CD4-positive, CD25-positive, alpha-beta regulatory T cell (primary cell): ENCODE measurements at regions not wholly inside any gene's neighbourhood (a gene's known extent, or its start where the extent isn't known, plus 50 kb on each side); places are given as distances from the start of the nearest gene placed in this dataset.
"Not testable (repeated sequence)": the region's sequence is repeated elsewhere in the genome, so short reads cannot be mapped to it uniquely, and the experiment has no call there.

ENCODE experiments used
- ATAC-seq, 2 donors: fragments of 150-1000 bp; cut with Tn5 transposase; one replicate each; pipeline ENCODE4 v1.10.0; 2021; ENCODE audit warnings: low read depth in 2 of 2, moderate number of reproducible peaks in 2 of 2, moderate library complexity in 1 of 2
- DNase-seq, 3 donors: peaks; one replicate each; pipeline versions ENCODE4 v3.0.0 to v3.0.0-alpha.2; 2012 to 2022; ENCODE audit warnings: mixed read lengths in 1 of 3
- H3K27ac ChIP-seq: one replicate; pipeline ENCODE4 v1.7.0; 2013; ENCODE audit warnings: mild to moderate bottlenecking, low read length; ENCODE audit not compliant: insufficient read depth, poor library complexity, severe bottlenecking
- H3K27me3 ChIP-seq: one replicate; pipeline ENCODE4 v1.7.0; 2013; ENCODE audit warnings: low read length; ENCODE audit not compliant: control insufficient read depth, insufficient read depth
- H3K36me3 ChIP-seq: one replicate; pipeline ENCODE4 v1.7.0; 2013; ENCODE audit warnings: mild to moderate bottlenecking, low read length, moderate library complexity; ENCODE audit not compliant: control insufficient read depth, insufficient read depth
- H3K4me1 ChIP-seq: 2 replicates; pipeline ENCODE4 v1.7.0; 2013; ENCODE audit warnings: mild to moderate bottlenecking, low read length; ENCODE audit not compliant: insufficient read depth, control insufficient read depth, poor library complexity, severe bottlenecking
- H3K4me3 ChIP-seq: one replicate; pipeline ENCODE4 v1.7.0; 2013; ENCODE audit warnings: low read depth, mild to moderate bottlenecking, low read length, moderate library complexity
- H3K9me3 ChIP-seq, 2 experiments: 1 replicate in 1 of 2; 2 replicates in 1 of 2; pipeline ENCODE4 v1.7.0; 2013; ENCODE audit warnings: low read length in 2 of 2, mild to moderate bottlenecking in 1 of 2, moderate library complexity in 1 of 2; ENCODE audit not compliant: control insufficient read depth in 2 of 2
- H3K27ac Mint-ChIP-seq, 3 donors: one replicate each; pipeline ENCODE4 v1.8.0; 2020 to 2022; ENCODE audit warnings: mild to moderate bottlenecking in 3 of 3, mixed read lengths in 3 of 3, moderate library complexity in 2 of 3
- H3K27me3 Mint-ChIP-seq: one replicate; pipeline ENCODE4 v1.8.0; 2022; ENCODE audit warnings: mild to moderate bottlenecking, mixed read lengths
- H3K36me3 Mint-ChIP-seq: one replicate; pipeline ENCODE4 v1.8.0; 2020; ENCODE audit warnings: mixed read lengths
- H3K4me1 Mint-ChIP-seq, 4 donors: one replicate each; pipeline ENCODE4 v1.8.0; 2020 to 2022; ENCODE audit warnings: mixed read lengths in 4 of 4, mild to moderate bottlenecking in 1 of 4
- H3K4me3 Mint-ChIP-seq, 4 donors: one replicate each; pipeline ENCODE4 v1.8.0; 2020 to 2022; ENCODE audit warnings: mild to moderate bottlenecking in 4 of 4, mixed read lengths in 4 of 4, moderate library complexity in 3 of 4
- H3K9me3 Mint-ChIP-seq, 7 donors: one replicate each; pipeline ENCODE4 v1.8.0; 2020 to 2022; ENCODE audit warnings: mixed read lengths in 7 of 7, mild to moderate bottlenecking in 3 of 7, moderate library complexity in 2 of 7

- no peak for ATAC-seq
- Histone ChIP-seq H3K4me3 (no peak overlapping the region), H3K27me3 (no peaks in the 10 kb centered on the region), H3K36me3 (no peaks in the 10 kb centered on the region), H3K9me3 (peaks cover 0 to 2% of the 10 kb centered on the region in 2 experiments), H3K4me1 (no peaks in the 10 kb centered on the region), H3K27ac (no peak overlapping the region)
- Mint-ChIP-seq H3K9me3 (peaks cover 0 to 4% (median 3%) of the 10 kb centered on the region in 7 donors), H3K4me3 (no peak overlapping the region), H3K27ac (no peak overlapping the region), H3K36me3 (peaks cover 3% of the 10 kb centered on the region), H3K27me3 (no peaks in the 10 kb centered on the region), H3K4me1 (no peaks in the 10 kb centered on the region)
- no peak for DNase-seq
Observed at GRCh38 chr2:147603447-147603846, 241.4 kb upstream of the ACVR2A start.

GRCh38 chr2:147600646-147601045, 244.2 kb upstream of the ACVR2A start:
- H3K4me1 Mint-ChIP-seq, result no peaks in the 10 kb centered on the region
- no peak overlapping the region for H3K27ac ChIP-seq

GRCh38 chr2:147600223-147600622, 244.6 kb upstream of the ACVR2A start:
- no peak for ATAC-seq
- H3K27ac Mint-ChIP-seq, result no peak overlapping the region

More at GRCh38 chr2:147600646-147601045, 244.2 kb upstream of the ACVR2A start:
- H3K27me3 Mint-ChIP-seq, result no peaks in the 10 kb centered on the region
- H3K36me3 ChIP-seq, result no peaks in the 10 kb centered on the region
- H3K9me3 ChIP-seq, result peaks cover 0 to 2% of the 10 kb centered on the region in 2 experiments
- H3K4me1 ChIP-seq, result no peaks in the 10 kb centered on the region
- no peak overlapping the region for H3K4me3 Mint-ChIP-seq
- no peak overlapping the region for H3K4me3 ChIP-seq
- peaks cover 0 to 5% (median 3%) of the 10 kb centered on the region in 7 donors for H3K9me3 Mint-ChIP-seq
- DNase-seq, result no peak
- H3K27ac Mint-ChIP-seq, result no peak overlapping the region
- H3K27me3 ChIP-seq, result no peaks in the 10 kb centered on the region
- ATAC-seq, result no peak
- H3K36me3 Mint-ChIP-seq, result peaks cover 3% of the 10 kb centered on the region

GRCh38 chr2:147595200-147595599, 249.6 kb upstream of the ACVR2A start:
- Mint-ChIP-seq H3K27me3 (no peaks in the 10 kb centered on the region), H3K36me3 (peaks cover 5% of the 10 kb centered on the region), H3K9me3 (peaks cover 0 to 18% (median 3%) of the 10 kb centered on the region in 7 donors), H3K27ac (no peak overlapping the region), H3K4me1 (no peaks in the 10 kb centered on the region), H3K4me3 (no peak overlapping the region)
- H3K27me3 ChIP-seq, result no peaks in the 10 kb centered on the region
- peaks cover 6% of the 10 kb centered on the region in 2 experiments for H3K9me3 ChIP-seq
- ATAC-seq, result no peak
- H3K4me1 ChIP-seq, result no peaks in the 10 kb centered on the region
- DNase-seq, result no peak
- H3K4me3 ChIP-seq, result no peak overlapping the region
- H3K27ac ChIP-seq, result no peak overlapping the region
- no peaks in the 10 kb centered on the region for H3K36me3 ChIP-seq

More at GRCh38 chr2:147600223-147600622, 244.6 kb upstream of the ACVR2A start:
- no peaks in the 10 kb centered on the region for H3K4me1 ChIP-seq
- no peak overlapping the region for H3K4me3 Mint-ChIP-seq
- H3K27me3 Mint-ChIP-seq, result no peaks in the 10 kb centered on the region
- H3K4me3 ChIP-seq, result no peak overlapping the region
- H3K36me3 ChIP-seq, result no peaks in the 10 kb centered on the region
- no peaks in the 10 kb centered on the region for H3K4me1 Mint-ChIP-seq
- no peaks in the 10 kb centered on the region for H3K27me3 ChIP-seq
- H3K27ac ChIP-seq, result no peak overlapping the region
- H3K36me3 Mint-ChIP-seq, result peaks cover 3% of the 10 kb centered on the region
- H3K9me3 ChIP-seq, result peaks cover 0 to 2% of the 10 kb centered on the region in 2 experiments
- no peak for DNase-seq
- H3K9me3 Mint-ChIP-seq, result peaks cover 0 to 4% (median 2%) of the 10 kb centered on the region in 7 donors

GRCh38 chr2:147594038-147594437, 250.8 kb upstream of the ACVR2A start:
- Mint-ChIP-seq H3K9me3 (peaks cover 0 to 18% (median 3%) of the 10 kb centered on the region in 7 donors), H3K4me3 (no peak overlapping the region), H3K4me1 (no peaks in the 10 kb centered on the region), H3K27me3 (no peaks in the 10 kb centered on the region), H3K27ac (no peak overlapping the region), H3K36me3 (peaks cover 5% of the 10 kb centered on the region)
- Histone ChIP-seq H3K9me3 (peaks cover 6% of the 10 kb centered on the region in 2 experiments), H3K4me1 (no peaks in the 10 kb centered on the region), H3K36me3 (no peaks in the 10 kb centered on the region), H3K27ac (no peak overlapping the region), H3K4me3 (no peak overlapping the region), H3K27me3 (no peaks in the 10 kb centered on the region)
- DNase-seq (no peak), ATAC-seq (no peak)

- not testable (repeated sequence) for H3K9me3 ChIP-seq, ATAC-seq, H3K4me3 ChIP-seq, DNase-seq, H3K27me3 ChIP-seq, H3K36me3 ChIP-seq, H3K27ac ChIP-seq, H3K36me3 Mint-ChIP-seq, H3K4me3 Mint-ChIP-seq, H3K27me3 Mint-ChIP-seq, H3K4me1 Mint-ChIP-seq, H3K4me1 ChIP-seq
- peaks cover 0 to 18% (median 3%) of the 10 kb centered on the region in 7 donors for H3K9me3 Mint-ChIP-seq
- H3K27ac Mint-ChIP-seq, result peak overlapping the region in 1 of 3 donors; percentile 21
Observed at GRCh38 chr2:147592784-147593183, 252.0 kb upstream of the ACVR2A start.

GRCh38 chr2:147589127-147589526, 255.7 kb upstream of the ACVR2A start:
- H3K27me3 Mint-ChIP-seq, result no peaks in the 10 kb centered on the region
- Histone ChIP-seq H3K36me3 (no peaks in the 10 kb centered on the region), H3K9me3 (peaks cover 6% of the 10 kb centered on the region in 2 experiments), H3K27ac (no peak overlapping the region), H3K27me3 (no peaks in the 10 kb centered on the region), H3K4me1 (no peaks in the 10 kb centered on the region), H3K4me3 (no peak overlapping the region)
- no peak overlapping the region for H3K4me3 Mint-ChIP-seq
- ATAC-seq (no peak), DNase-seq (no peak)
- no peaks in the 10 kb centered on the region for H3K4me1 Mint-ChIP-seq
- peaks cover 5% of the 10 kb centered on the region for H3K36me3 Mint-ChIP-seq
- no peak overlapping the region for H3K27ac Mint-ChIP-seq
- H3K9me3 Mint-ChIP-seq, result peaks cover 0 to 18% (median 4%) of the 10 kb centered on the region in 7 donors

- H3K27ac ChIP-seq, result no peak overlapping the region
- H3K36me3 ChIP-seq, result no peaks in the 10 kb centered on the region
- no peak overlapping the region for H3K4me3 Mint-ChIP-seq
- no peak overlapping the region for H3K27ac Mint-ChIP-seq
- no peaks in the 10 kb centered on the region for H3K27me3 Mint-ChIP-seq
- no peaks in the 10 kb centered on the region for H3K4me1 Mint-ChIP-seq
- no peaks in the 10 kb centered on the region for H3K27me3 ChIP-seq
- H3K9me3 ChIP-seq, result peaks cover 6% of the 10 kb centered on the region in 2 experiments
- DNase-seq, result no peak
- H3K4me1 ChIP-seq, result no peaks in the 10 kb centered on the region
- H3K9me3 Mint-ChIP-seq, result peaks cover 0 to 22% (median 6%) of the 10 kb centered on the region in 7 donors
- ATAC-seq, result no peak
- no peak overlapping the region for H3K4me3 ChIP-seq
- H3K36me3 Mint-ChIP-seq, result peaks cover 5% of the 10 kb centered on the region
Observed at GRCh38 chr2:147588191-147588590, 256.6 kb upstream of the ACVR2A start.
